ACC112 (cell line): ENCODE measurements at regions not wholly inside any gene's neighbourhood (a gene's known extent, or its start where the extent isn't known, plus 50 kb on each side); places are given as distances from the start of the nearest gene placed in this dataset.

Experiments
- H2AFZ ChIP-seq: fragments of 200-600 bp; sonication (generic); one replicate; pipeline ENCODE4 v1.6.0; 2017; ENCODE audit warnings: antibody characterized with exemption, low read length; ENCODE audit not compliant: unreplicated experiment
- H3K27ac ChIP-seq: fragments of 200-600 bp; sonication (generic); 2 replicates; pipeline ENCODE4 v1.5.1; 2014; ENCODE audit warnings: low read depth, mild to moderate bottlenecking, antibody characterized with exemption, low read length, moderate library complexity
- H3K27me3 ChIP-seq: fragments of 200-600 bp; sonication (generic); 2 replicates; pipeline ENCODE4 v1.6.1; 2014; ENCODE audit warnings: mild to moderate bottlenecking, antibody characterized with exemption, low read length, moderate library complexity, mixed read lengths; ENCODE audit not compliant: insufficient read depth
- H3K36me3 ChIP-seq: fragments of 200-600 bp; sonication (generic); 2 replicates; pipeline ENCODE4 v1.6.1; 2016; ENCODE audit warnings: mild to moderate bottlenecking, antibody characterized with exemption, low read length, moderate library complexity, mixed read lengths; ENCODE audit not compliant: insufficient read depth
- H3K4me1 ChIP-seq: fragments of 200-600 bp; sonication (generic); one replicate; pipeline ENCODE4 v1.6.1; 2016; ENCODE audit warnings: low read length, mixed read lengths; ENCODE audit not compliant: insufficient read depth, unreplicated experiment, control insufficient read depth
- H3K4me3 ChIP-seq: fragments of 200-600 bp; sonication (generic); 2 replicates; pipeline ENCODE4 v1.5.1; 2014; ENCODE audit warnings: mild to moderate bottlenecking, low read depth, low read length
- H3K79me2 ChIP-seq: fragments of 200-600 bp; sonication (generic); one replicate; pipeline ENCODE4 v1.6.0; 2016; ENCODE audit warnings: low read length; ENCODE audit not compliant: control insufficient read depth, unreplicated experiment, insufficient read depth

- Histone ChIP-seq H2AFZ (no peak overlapping the region), H3K79me2 (no peaks in the 10 kb centered on the region), H3K27ac (no peak overlapping the region), H3K36me3 (no peaks in the 10 kb centered on the region), H3K27me3 (peaks cover 10% of the 10 kb centered on the region), H3K4me3 (no peak overlapping the region), H3K4me1 (no peaks in the 10 kb centered on the region)
Observed at GRCh38 chr6:6908121-6908520, 199.6 kb upstream of the RREB1 start.

- H3K27ac ChIP-seq = no peak overlapping the region
- H3K36me3 ChIP-seq = no peaks in the 10 kb centered on the region
- no peaks in the 10 kb centered on the region for H3K4me1 ChIP-seq
- H3K27me3 ChIP-seq = peaks cover 10% of the 10 kb centered on the region
- H3K4me3 ChIP-seq = no peak overlapping the region
- H3K79me2 ChIP-seq = no peaks in the 10 kb centered on the region
- no peak overlapping the region for H2AFZ ChIP-seq
Observed at GRCh38 chr6:6909111-6909510, 198.7 kb upstream of the RREB1 start.

- peaks cover under 1% of the 10 kb centered on the region for H3K4me1 ChIP-seq
- H2AFZ ChIP-seq = no peak overlapping the region
- H3K79me2 ChIP-seq = no peaks in the 10 kb centered on the region
- H3K27me3 ChIP-seq = peaks cover 4% of the 10 kb centered on the region
- no peak overlapping the region for H3K27ac ChIP-seq
- H3K4me3 ChIP-seq = no peak overlapping the region
- no peaks in the 10 kb centered on the region for H3K36me3 ChIP-seq
Observed at GRCh38 chr6:6910734-6911295, 196.9 kb upstream of the RREB1 start.

DNA sequence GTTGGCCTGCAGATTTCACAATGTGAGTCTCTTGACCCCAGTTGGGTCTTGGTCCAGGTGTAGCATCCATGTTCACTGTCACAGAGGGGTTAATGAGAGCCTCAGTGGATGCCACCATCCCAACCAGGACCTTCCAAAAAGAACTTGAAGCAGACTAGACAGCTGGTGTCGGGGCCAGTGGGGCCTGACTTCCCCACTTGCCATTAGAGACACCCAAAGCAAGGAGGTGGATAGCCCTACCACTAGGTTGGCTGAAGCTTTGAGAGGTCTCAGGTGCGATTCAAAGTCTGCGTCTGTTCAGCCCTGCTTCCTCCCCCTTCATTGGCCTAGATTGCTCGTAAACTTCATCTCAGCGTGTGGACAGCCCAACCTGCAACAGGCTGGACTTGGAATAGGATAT is 196.4 kb upstream of the RREB1 start:
- H3K4me1 ChIP-seq = peaks cover 6% of the 10 kb centered on the region
- H3K27ac ChIP-seq = no peak overlapping the region
- no peaks in the 10 kb centered on the region for H3K79me2 ChIP-seq
- peaks cover 4% of the 10 kb centered on the region for H3K27me3 ChIP-seq
- H2AFZ ChIP-seq = no peak overlapping the region
- no peaks in the 10 kb centered on the region for H3K36me3 ChIP-seq
- no peak overlapping the region for H3K4me3 ChIP-seq

DNA sequence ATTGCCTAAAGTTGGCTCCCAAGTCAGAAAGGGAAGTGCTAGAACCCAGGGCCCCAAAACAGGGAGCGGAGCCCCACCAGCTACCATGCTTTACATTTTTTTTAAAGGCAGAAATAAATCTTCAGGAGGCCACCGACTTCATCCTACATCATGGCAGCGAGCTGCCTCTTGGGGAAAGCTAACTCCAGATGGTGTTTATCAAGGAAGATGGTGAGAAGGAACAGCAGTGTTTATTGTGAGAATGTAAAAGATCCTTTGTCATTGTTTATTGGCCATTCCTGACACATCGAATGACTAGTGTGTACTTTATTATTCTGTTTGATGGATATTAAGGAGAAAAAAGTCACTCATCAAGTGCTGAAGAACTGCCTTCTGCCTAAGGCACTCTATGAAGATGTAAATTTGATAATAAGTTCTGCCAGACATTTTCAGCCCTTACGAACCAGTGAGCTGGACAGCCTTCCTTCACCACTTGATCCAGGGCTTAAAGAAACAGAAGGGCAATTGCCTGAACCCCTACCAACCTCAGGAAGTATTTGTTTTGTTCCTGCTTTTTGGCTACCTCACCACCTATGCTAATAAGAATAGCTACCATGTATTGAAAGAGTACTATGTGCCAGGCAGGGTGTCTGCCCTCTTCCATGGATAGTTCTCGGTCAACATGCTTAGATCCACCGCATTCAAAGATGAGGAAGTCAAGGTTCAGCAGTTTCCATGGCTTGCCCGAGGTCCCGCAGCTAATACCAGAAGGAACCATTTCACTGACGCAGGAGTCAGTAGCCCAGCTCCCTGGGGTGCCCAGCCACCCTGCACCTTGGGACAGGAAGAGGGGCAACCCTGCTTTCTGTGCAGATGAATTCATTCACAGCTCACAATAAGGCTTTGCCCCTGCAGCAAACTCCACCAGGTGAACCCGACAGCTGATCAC is 194.7 kb upstream of the RREB1 start:
- Histone ChIP-seq H3K4me3 (no peak overlapping the region), H3K27me3 (no peaks in the 10 kb centered on the region; the same call in 1 of the 2 replicates), H3K27ac (no peak overlapping the region), H3K79me2 (no peaks in the 10 kb centered on the region), H2AFZ (no peak overlapping the region), H3K36me3 (no peaks in the 10 kb centered on the region), H3K4me1 (peaks cover 10% of the 10 kb centered on the region)

DNA sequence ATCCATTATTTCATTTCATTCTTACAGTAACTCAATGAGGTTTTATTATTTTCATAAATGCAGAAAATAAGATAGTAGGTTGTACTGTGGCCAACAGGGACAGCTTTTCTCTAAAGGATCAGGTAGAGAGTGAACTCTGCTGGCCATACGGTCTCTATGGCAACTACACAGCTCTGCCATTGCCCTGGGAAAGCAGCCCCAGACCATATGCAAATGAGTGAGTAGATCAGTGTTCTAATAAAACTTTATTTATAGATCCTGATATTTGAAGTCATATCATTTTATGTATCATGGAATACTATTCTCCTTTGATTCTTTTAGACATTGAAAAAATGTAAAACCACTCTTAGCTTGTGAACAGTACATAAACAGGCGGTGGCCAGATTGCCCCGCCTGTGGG is 192.5 kb upstream of the RREB1 start:
- H3K27me3 ChIP-seq = no peaks in the 10 kb centered on the region
- no peaks in the 10 kb centered on the region for H3K36me3 ChIP-seq
- peak overlapping the region; percentile 89 for H2AFZ ChIP-seq
- H3K79me2 ChIP-seq = no peaks in the 10 kb centered on the region
- H3K4me3 ChIP-seq = peak overlapping the region; percentile 74
- peaks cover 10% of the 10 kb centered on the region for H3K4me1 ChIP-seq
- H3K27ac ChIP-seq = no peak overlapping the region

DNA sequence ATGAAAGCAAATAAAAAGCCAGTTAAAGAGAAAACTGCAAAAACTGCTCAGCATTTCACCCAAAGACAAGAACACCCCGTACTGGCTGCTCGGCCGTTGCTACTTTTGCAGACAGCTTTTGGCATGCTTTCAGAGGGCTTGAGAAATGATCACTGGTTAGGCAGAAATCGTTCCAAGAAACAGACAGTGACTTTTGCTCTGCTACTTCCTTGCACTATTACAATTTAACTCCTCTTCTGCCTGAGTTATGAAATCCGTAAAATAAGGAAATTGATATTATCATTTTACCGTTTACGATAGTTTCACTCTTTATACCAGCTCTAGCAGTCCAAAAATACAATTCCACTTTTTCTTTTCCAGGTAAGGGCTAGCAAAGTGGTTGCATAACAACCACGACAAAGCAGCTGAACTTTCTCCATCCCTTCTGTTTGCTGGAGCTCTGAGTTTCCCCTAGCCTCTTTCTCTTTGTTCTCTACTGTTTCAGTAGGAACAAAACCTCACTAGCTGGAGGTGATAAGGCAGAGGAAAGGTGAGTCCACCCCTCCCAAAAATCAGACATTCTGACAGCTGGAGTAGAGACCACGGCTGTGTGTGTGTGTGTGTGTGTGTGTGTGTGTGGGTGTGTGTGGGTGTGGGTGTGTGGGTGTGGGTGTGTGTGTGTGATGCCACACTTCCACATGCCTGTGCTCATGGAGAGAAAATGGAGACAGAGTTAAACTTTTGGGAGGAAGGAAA is 191.8 kb upstream of the RREB1 start:
- peak overlapping the region; percentile 89 for H2AFZ ChIP-seq
- H3K4me1 ChIP-seq = peaks cover 10% of the 10 kb centered on the region
- no peak overlapping the region for H3K27ac ChIP-seq
- 0 out of 2 replicates have a peak, but pooled peaks cover 5% of the 10 kb centered on the region for H3K27me3 ChIP-seq
- H3K36me3 ChIP-seq = no peaks in the 10 kb centered on the region
- no peaks in the 10 kb centered on the region for H3K79me2 ChIP-seq
- H3K4me3 ChIP-seq = peak overlapping the region; percentile 74

GRCh38 chr6:6916598-6916997 is 191.2 kb upstream of the RREB1 start:
- peaks cover 10% of the 10 kb centered on the region for H3K4me1 ChIP-seq
- H3K4me3 ChIP-seq = peak overlapping the region; percentile 74; the same call in 1 of the 2 replicates
- no peaks in the 10 kb centered on the region for H3K36me3 ChIP-seq
- H3K27ac ChIP-seq = no peak overlapping the region
- H3K79me2 ChIP-seq = no peaks in the 10 kb centered on the region
- peak overlapping the region; percentile 85 for H2AFZ ChIP-seq
- 0 out of 2 replicates have a peak, but pooled peaks cover 6% of the 10 kb centered on the region for H3K27me3 ChIP-seq

DNA sequence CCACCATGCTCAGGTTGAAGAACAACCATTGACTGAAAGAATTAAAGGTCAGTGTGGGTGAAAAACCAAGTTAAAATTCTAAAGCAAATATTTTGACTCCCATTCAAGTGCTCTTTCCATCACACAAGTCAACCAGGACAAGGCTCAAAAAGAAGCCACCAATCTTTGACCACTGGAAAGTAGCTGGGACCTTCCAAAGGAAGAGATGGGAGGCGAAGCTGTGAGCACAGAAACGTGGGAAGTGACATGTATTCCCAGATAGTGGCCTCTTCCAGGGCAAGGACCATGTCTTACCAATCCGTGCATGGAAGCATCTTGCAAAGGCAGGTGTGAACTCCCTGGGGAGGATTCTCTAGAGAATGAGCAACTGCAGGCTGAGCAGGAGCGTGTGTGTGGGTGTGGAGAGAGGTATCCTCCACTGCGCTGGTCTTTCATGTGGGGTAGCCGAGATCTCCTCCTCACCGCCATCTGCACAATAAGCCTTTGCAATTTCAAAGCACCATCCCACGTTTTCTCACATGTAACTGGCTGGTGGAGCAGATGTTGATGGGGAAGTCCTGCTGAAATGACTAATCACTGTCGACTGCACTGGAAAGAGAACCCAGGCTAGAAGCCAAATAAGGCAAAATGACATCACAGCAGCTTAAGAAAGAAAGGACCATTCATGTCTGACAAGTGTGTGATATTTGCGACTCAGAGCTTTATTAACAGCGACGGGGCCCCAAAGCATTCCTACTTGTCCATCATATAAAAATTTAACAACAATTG is 189.4 kb upstream of the RREB1 start:
- Histone ChIP-seq H3K4me3 (no peak overlapping the region), H3K79me2 (no peaks in the 10 kb centered on the region), H3K27ac (no peak overlapping the region), H2AFZ (no peak overlapping the region), H3K27me3 (0 out of 2 replicates have a peak, but pooled peaks cover 6% of the 10 kb centered on the region), H3K4me1 (peaks cover 10% of the 10 kb centered on the region), H3K36me3 (no peaks in the 10 kb centered on the region)

- Histone ChIP-seq H3K79me2 (no peaks in the 10 kb centered on the region), H3K27ac (no peak overlapping the region), H3K4me1 (peaks cover 10% of the 10 kb centered on the region), H3K4me3 (no peak overlapping the region), H3K27me3 (0 out of 2 replicates have a peak, but pooled peaks cover 6% of the 10 kb centered on the region), H3K36me3 (no peaks in the 10 kb centered on the region), H2AFZ (no peak overlapping the region)
Observed at GRCh38 chr6:6919173-6919572, 188.6 kb upstream of the RREB1 start.
